ENCODE measurements at regions not wholly inside any gene's neighbourhood (a gene's known extent, or its start where the extent isn't known, plus 50 kb on each side); places are given as distances from the start of the nearest gene placed in this dataset.

DNA sequence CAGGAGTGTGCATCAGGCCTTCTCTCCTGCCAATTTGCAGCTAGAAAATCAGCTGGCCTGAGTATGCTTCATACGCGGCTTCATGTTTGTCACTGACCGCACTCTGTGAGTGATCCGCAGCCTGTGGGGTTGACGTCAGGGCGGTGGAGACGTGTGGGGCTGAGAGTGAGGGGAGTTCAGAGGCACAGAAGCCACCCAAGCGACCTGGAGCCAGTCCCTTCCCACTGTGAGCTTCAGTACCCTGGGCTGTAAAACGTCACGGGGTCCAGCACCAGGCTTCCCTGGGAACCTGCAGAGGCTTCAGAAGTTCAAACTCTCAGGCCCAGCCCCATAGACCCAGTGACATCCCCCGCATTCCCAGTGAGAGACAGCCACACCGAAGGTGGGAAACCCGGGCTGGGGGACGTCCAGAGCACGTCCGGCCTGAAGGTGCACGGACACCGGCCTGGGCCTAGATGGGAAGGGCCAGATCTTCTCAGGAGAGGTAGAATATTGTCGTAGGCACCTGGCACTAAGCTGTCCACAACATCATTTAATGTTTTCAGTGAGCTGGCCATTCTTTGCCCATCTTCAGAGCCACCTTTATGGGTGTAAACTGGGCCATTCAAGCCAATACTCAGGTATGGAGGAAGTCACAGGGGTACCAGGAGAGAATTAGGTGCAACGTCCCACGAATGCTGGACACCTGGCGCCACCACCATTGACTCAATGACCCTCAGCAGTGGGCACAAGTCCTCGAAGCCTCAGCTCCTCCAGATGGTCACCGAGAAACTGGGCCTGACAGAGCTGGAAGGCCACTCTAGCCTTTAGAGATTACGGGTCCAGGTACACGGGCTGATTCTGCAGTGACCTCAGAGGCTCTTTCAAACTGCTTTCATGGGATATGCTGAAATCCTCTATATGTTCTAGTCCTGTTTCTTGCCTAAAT is 235.6 kb upstream of the MYT1L start:
- Histone ChIP-seq H3K4me3 (no peak overlapping the region), H3K9me3 (no peaks in the 10 kb centered on the region), H3K27ac (no peak overlapping the region), H3K36me3 (replicated peaks in 1 of 2; ENCODE audit: insufficient read depth in 1 of 2, low read depth in 2 of 2) (no peaks in the 10 kb centered on the region), H3K4me1 (no peaks in the 10 kb centered on the region), H3K27me3 (no peaks in the 10 kb centered on the region)
- intact Hi-C loops (cut with DNase I), result no loop called here
- 76% methylated on average over 17 to 26 of the region's 26 CpGs for WGBS, 2 donors
- no peak for ATAC-seq
- DNase-seq, result no peak
- no peak for TF ChIP-seq POLR2A (IDR thresholded peaks at IDR 0.05)
- TF ChIP-seq, protein P1, sequence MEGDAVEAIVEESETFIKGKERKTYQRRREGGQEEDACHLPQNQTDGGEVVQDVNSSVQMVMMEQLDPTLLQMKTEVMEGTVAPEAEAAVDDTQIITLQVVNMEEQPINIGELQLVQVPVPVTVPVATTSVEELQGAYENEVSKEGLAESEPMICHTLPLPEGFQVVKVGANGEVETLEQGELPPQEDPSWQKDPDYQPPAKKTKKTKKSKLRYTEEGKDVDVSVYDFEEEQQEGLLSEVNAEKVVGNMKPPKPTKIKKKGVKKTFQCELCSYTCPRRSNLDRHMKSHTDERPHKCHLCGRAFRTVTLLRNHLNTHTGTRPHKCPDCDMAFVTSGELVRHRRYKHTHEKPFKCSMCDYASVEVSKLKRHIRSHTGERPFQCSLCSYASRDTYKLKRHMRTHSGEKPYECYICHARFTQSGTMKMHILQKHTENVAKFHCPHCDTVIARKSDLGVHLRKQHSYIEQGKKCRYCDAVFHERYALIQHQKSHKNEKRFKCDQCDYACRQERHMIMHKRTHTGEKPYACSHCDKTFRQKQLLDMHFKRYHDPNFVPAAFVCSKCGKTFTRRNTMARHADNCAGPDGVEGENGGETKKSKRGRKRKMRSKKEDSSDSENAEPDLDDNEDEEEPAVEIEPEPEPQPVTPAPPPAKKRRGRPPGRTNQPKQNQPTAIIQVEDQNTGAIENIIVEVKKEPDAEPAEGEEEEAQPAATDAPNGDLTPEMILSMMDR (IDR thresholded peaks at IDR 0.05), result no peak

DNA sequence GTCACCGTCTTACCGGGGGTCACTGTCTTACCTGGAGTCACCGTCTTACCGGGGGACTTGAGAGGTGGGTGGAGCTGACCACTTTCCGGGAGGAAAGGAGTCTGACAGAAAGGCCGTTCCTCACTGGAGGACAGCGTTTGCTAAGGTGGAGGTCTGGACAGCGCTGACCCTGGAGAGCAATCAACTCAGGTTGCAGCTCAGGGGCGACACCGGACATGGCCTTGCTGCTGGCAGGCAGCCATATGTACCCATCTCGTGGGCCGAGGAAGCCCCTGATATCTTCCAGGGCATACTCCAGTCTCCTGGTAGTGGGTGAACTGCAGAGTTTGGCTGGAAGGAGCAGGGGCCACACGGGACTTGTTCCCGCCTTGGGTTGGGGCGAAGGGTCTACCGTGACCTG is 234.6 kb upstream of the MYT1L start:
- WGBS, 2 donors, result 81 to 87% methylated on average over 9 to 16 of the region's 16 CpGs

DNA sequence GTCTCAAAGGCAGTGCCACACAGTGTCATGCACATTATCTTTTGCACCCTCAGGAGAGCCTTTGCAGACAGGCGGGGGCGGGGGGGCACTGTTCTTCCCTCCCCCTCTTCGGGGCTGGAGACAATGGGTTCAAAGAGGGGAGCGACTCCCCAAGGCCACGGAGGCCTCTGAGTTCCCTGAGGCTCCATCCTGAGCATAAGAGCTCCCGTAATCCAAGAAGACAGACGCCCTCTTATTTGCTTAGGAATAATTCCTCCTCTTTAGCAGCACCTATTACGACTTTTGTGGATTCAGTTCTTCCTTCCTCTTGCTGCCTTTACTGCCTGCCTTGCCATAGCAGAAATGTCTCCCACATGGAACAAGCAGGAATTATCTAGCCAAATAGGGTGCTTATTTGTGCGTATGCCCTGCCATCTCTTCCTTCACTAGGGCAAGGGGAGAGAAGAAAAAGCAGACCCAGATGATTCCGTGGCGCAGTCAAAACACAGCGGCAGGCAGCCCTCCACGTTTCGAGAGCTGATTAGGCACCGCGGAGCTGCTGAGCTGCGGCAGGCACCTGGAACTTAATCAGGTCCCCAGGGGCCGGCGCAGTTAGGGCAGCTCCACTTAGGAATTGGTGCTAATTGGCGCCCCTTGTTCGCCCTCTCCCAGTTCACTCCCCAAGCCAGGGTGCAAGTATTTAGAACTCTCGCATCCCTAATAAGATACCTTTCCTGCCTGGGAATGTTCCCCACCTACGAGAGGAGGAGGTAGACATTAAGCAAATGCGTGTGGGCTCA is 233.4 kb upstream of the MYT1L start:
- DNase-seq (no peak), ATAC-seq (no peak)
- no peak for TF ChIP-seq POLR2A (IDR thresholded peaks at IDR 0.05)
- TF ChIP-seq, protein P1 (IDR thresholded peaks at IDR 0.05), result no peak
- H3K27ac ChIP-seq, result no peak overlapping the region
- no peaks in the 10 kb centered on the region for H3K36me3 ChIP-seq (replicated peaks in 1 of 2; ENCODE audit: insufficient read depth in 1 of 2, low read depth in 2 of 2)
- intact Hi-C loops (cut with DNase I), result no loop called here
- H3K4me1 ChIP-seq, result no peaks in the 10 kb centered on the region
- no peaks in the 10 kb centered on the region for H3K27me3 ChIP-seq
- WGBS, 2 donors, result 38 to 43% methylated on average over 24 of the region's 24 CpGs
- no peak overlapping the region for H3K4me3 ChIP-seq
- no peaks in the 10 kb centered on the region for H3K9me3 ChIP-seq

More for the DNA sequence above, 234.6 kb upstream of the MYT1L start:
- Histone ChIP-seq H3K27me3 (no peaks in the 10 kb centered on the region), H3K9me3 (no peaks in the 10 kb centered on the region), H3K36me3 (replicated peaks in 1 of 2; ENCODE audit: insufficient read depth in 1 of 2, low read depth in 2 of 2) (no peaks in the 10 kb centered on the region), H3K4me1 (no peaks in the 10 kb centered on the region), H3K4me3 (no peak overlapping the region), H3K27ac (no peak overlapping the region)
- intact Hi-C loops (cut with DNase I), result no loop called here
- no peak for DNase-seq
- no peak for ATAC-seq
- no peak for TF ChIP-seq POLR2A (IDR thresholded peaks at IDR 0.05)

DNA sequence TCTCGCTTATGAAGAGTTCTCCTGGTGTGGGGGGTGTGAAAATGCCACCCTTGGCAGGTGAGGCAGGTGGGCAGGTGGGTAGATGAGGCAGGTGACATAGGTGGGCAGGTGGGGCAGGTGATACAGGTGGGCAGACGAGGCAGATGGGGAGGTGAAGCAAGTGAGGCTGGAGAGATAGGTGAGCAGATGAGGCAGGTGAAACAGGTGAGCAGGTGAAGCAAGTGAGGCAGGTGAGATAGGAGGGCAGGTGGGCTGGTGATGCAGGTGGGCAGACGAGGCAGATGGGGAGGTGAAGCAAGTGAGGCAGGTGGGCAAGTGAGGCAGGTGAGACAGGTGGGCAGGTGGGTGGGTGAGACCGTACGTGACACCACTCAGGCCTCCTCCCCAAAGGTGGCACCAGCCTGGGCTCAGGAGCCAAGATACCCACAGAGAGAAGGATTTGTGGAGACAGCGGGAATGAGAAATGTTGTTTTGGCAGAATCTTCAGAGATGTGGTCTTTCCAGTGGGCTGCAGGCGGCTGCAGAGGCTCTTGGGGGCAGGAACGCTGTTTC is 232.3 kb upstream of the MYT1L start:
- H3K4me1 ChIP-seq, result no peaks in the 10 kb centered on the region
- H3K36me3 ChIP-seq (replicated peaks in 1 of 2; ENCODE audit: insufficient read depth in 1 of 2, low read depth in 2 of 2), result no peaks in the 10 kb centered on the region
- no peaks in the 10 kb centered on the region for H3K27me3 ChIP-seq
- no peak for ATAC-seq
- intact Hi-C loops (cut with DNase I), result no loop called here
- WGBS, 2 donors, result 42 to 65% methylated on average over 6 to 8 of the region's 8 CpGs
- no peak overlapping the region for H3K4me3 ChIP-seq
- TF ChIP-seq POLR2A (IDR thresholded peaks at IDR 0.05), result no peak
- H3K27ac ChIP-seq, result no peak overlapping the region
- H3K9me3 ChIP-seq, result no peaks in the 10 kb centered on the region
- DNase-seq, result no peak

DNA sequence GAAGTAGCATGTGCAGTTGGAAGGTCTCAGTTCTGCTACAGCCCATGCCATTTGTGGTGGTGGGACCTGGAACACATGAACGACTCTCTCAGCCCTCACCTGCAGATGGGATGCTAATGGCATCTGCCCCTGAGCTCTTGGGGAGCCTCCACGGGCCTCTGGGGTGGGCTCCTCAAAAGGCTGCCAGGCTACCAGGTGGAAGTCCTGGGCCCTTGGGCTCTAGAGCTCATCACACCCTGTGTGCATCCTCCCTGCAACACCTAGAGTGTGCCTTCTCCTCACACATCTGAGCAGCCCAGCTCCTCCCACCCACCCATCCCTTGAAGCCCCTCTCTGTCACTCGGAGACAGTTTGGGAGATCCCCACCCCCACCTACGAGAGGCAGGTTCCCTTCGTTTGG is 231.8 kb upstream of the MYT1L start:
- Histone ChIP-seq H3K36me3 (replicated peaks in 1 of 2; ENCODE audit: insufficient read depth in 1 of 2, low read depth in 2 of 2) (no peaks in the 10 kb centered on the region), H3K9me3 (no peaks in the 10 kb centered on the region), H3K4me3 (no peak overlapping the region), H3K27me3 (no peaks in the 10 kb centered on the region), H3K27ac (no peak overlapping the region), H3K4me1 (no peaks in the 10 kb centered on the region)
- TF ChIP-seq POLR2A (IDR thresholded peaks at IDR 0.05), result no peak
- TF ChIP-seq, protein P1 (IDR thresholded peaks at IDR 0.05), result no peak
- WGBS, 2 donors, result 47% methylated on average over 5 of the region's 5 CpGs; no CpG with 5 or more reads in 1 of the 2 donors
- no peak for DNase-seq
- no peak for ATAC-seq
- intact Hi-C loops (cut with DNase I), result no loop called here

All from body of pancreas (tissue), 4 donors.